AG09309 (cell line): ENCODE measurements at regions not wholly inside any gene's neighbourhood (a gene's known extent, or its start where the extent isn't known, plus 50 kb on each side); places are given as distances from the start of the nearest gene placed in this dataset.

Experiments used
- DNase-seq: peaks from one replicate; pipeline ENCODE4 v3.0.0-alpha.2; 2010; ENCODE audit warnings: low read depth
- H3K4me3 ChIP-seq: 2 replicates; pipeline ENCODE4 v1.5.1; 2011; ENCODE audit warnings: mild to moderate bottlenecking, low read depth, low read length, moderate library complexity; ENCODE audit not compliant: control insufficient read depth
- CTCF ChIP-seq: IDR thresholded peaks from 2 replicates; pipeline ENCODE4 v1.5.1; 2011; ENCODE audit warnings: mild to moderate bottlenecking, low read depth, low read length, inconsistent platforms; ENCODE audit not compliant: insufficient read depth, control insufficient read depth; ENCODE audit errors: missing control alignments

- DNase-seq = no peak
- H3K4me3 ChIP-seq = no peak overlapping the region
- TF ChIP-seq CTCF = no peak
These were observed 135.7 kb downstream of the IGF1 start for GRCh38 chr12:102344691-102345090.

GRCh38 chr12:102343361-102344121, 136.8 kb downstream of the IGF1 start:
- no peak overlapping the region for H3K4me3 ChIP-seq
- no peak for TF ChIP-seq CTCF
- no peak for DNase-seq

GRCh38 chr12:102342281-102343006, 137.9 kb downstream of the IGF1 start:
- no peak for TF ChIP-seq CTCF
- no peak for DNase-seq
- no peak overlapping the region for H3K4me3 ChIP-seq

- no peak for TF ChIP-seq CTCF
- no peak overlapping the region for H3K4me3 ChIP-seq
- no peak for DNase-seq
These were observed 137.1 kb upstream of the PMCH start for GRCh38 chr12:102334765-102335164.

- no peak overlapping the region for H3K4me3 ChIP-seq
- TF ChIP-seq CTCF = no peak
- no peak for DNase-seq
These were observed 133.8 kb upstream of the PMCH start for GRCh38 chr12:102331419-102331818.

GRCh38 chr12:102329883-102330282, 132.2 kb upstream of the PMCH start:
- no peak for TF ChIP-seq CTCF
- H3K4me3 ChIP-seq = no peak overlapping the region
- DNase-seq = no peak
